GM21367 (cell line): ENCODE measurements at regions not wholly inside any gene's neighbourhood (a gene's known extent, or its start where the extent isn't known, plus 50 kb on each side); places are given as distances from the start of the nearest gene placed in this dataset.

Experiments
- ATAC-seq: cut with Tn5 transposase; IDR thresholded peaks from one replicate; pipeline ENCODE4 v1.9.1; 2021; ENCODE audit not compliant: unreplicated experiment

- no peak for ATAC-seq
These were observed 72.8 kb upstream of the MC4R start for GRCh38 chr18:60445341-60445740.

DNA sequence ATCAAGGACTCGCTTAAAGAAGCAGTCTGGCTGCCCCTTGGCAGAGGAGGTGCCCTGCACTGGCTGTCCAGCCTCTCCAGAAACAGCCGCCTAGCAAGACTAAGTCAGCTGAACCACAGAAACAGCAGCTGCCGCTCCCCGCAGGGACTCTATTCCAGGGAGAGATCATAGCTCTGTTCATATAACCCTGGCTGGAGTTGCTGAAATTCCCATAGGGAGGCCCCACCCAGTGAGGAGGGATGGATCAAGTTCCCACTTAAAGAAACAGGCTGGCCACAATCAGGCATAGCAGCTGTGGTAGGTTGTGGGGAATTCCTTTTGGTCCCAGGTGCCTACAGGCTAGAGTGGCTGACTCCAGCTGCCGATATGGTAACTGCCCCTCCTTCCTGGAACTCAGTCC, 74.2 kb upstream of the MC4R start:
- ATAC-seq = no peak

DNA sequence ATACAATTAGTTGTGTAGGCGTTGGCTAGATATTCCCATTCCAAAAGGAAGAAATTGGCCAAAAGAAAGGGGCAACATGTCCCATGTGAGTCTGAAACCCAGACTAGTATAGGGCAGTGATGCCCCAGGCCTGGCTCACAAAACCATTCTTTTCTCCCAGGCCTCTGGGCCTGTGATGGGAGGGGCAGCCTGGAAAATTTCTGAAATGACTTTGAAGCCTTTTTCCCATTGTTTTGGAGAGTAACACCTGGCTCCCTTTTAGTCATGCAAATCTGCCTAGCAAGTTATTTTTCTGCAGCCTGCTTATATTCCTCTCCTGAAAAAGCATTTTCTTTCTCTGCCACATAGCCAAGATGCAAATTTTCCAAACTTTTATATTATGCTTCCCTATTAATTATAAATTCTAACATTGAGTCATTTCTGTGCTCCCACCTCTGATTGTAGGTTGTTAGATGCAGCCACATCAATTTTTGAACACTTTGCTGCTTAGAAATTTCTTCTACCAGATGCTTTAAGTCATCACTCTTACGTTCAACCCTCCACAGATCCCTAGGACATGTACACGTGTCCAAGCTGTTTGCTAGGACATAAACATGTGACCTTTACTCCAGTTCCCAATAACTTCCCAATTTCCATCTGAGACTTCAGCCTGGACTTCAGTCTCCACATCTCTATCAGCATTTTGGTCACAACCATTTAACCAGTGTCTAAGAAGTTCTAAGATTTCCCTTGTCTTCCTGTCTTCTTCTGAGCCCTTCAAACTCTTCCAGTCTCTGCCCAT, 76.1 kb upstream of the MC4R start:
- no peak for ATAC-seq

DNA sequence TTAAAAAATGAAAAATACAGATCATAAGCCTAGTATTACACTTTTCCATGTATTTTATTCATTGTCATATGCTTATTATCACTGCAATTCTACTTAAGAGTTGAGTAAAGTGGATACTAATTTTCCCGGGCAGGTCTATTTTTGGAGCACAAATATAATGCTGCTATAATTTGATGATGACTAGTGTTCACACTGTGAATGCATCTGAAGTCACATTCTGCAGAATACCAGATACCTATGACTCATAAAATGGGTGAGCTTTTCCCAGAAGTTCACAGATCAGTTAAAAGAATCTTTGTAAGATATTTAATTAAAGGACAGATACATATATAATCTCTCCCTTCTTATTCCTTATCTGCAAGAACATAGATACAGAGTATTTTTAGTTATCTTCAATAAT, 79.8 kb upstream of the MC4R start:
- ATAC-seq = no peak

- no peak for ATAC-seq
These were observed 94.1 kb upstream of the MC4R start for GRCh38 chr18:60466677-60467076.

DNA sequence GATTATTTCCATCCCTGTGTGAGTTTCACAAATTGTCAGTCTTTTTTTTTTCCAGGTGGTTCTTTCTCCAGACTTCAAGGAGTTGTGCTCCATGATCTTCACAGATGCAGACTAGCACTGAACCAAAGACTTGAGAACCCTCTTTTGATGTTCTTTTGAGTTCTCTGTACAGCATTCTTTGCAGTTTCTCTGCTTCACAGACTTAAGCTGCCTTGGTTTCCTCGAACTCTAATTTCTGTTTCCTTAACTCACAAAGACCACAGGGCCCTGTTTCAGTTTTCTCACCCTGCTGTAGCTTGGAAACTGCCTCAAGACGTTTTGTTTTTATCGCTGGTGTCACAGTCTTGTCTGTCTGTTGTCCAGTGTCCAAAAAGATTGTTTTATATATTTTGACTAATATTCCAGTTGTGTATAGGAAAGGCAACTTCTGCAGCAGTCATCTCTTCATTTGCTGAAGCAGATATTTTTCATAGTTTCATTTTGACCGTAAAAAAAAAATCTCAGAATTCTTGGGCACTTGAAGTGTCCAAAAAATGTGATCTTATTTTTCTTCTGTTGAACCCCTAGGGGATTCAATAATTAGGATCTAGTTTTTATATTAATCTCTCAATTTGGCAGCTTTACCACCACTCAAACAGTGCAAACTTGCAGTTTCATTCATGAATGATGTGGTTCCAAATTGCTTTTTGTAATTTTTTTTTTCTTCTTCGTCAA, 97.0 kb upstream of the MC4R start:
- no peak for ATAC-seq

GRCh38 chr18:60471652-60472051, 99.1 kb upstream of the MC4R start:
- no peak for ATAC-seq

GRCh38 chr18:60485201-60485600, 112.6 kb upstream of the MC4R start:
- ATAC-seq = no peak

DNA sequence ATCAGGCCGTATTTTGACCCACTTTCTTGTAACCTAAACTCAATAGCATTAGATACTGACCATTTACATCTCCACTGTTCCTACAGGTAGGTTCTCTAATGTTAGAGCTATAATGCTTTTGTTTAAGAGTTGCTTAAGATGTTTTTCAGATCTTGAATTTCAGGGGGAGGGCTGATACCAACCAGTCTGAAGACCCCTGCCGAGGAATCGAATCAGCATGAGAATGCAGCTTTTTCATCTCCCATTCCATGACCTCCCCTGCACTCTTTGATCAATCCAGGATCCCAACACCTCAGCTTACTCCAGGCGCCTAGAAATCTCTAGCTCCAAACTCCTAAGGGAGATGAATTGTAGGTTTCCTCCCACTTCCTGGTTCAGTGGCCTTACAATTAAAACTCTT, 120.5 kb upstream of the MC4R start:
- ATAC-seq = no peak

- ATAC-seq = no peak
These were observed 127.1 kb upstream of the MC4R start for GRCh38 chr18:60499675-60500074.

GRCh38 chr18:60500960-60501359, 128.4 kb upstream of the MC4R start:
- ATAC-seq = no peak

GRCh38 chr18:60502591-60502990, 130.0 kb upstream of the MC4R start:
- ATAC-seq = no peak

- ATAC-seq = no peak
These were observed 130.6 kb upstream of the MC4R start for GRCh38 chr18:60503199-60503598.

GRCh38 chr18:60506190-60506589, 133.6 kb upstream of the MC4R start:
- ATAC-seq = no peak

GRCh38 chr18:60506682-60507081, 134.1 kb upstream of the MC4R start:
- no peak for ATAC-seq

GRCh38 chr18:60508108-60508507, 135.5 kb upstream of the MC4R start:
- no peak for ATAC-seq

GRCh38 chr18:60534538-60534937, 162.0 kb upstream of the MC4R start:
- no peak for ATAC-seq

GRCh38 chr18:60537074-60537473, 164.5 kb upstream of the MC4R start:
- no peak for ATAC-seq

- no peak for ATAC-seq
These were observed 166.3 kb upstream of the MC4R start for GRCh38 chr18:60538891-60539290.

GRCh38 chr18:60541661-60542060, 169.1 kb upstream of the MC4R start:
- ATAC-seq = no peak

GRCh38 chr18:60543646-60544045, 171.1 kb upstream of the MC4R start:
- no peak for ATAC-seq

GRCh38 chr18:60549338-60549960, 176.9 kb upstream of the MC4R start:
- peak; percentile 51 for ATAC-seq
